IMR-90 (cell line): ENCODE measurements at regions not wholly inside any gene's neighbourhood (a gene's known extent, or its start where the extent isn't known, plus 50 kb on each side); places are given as distances from the start of the nearest gene placed in this dataset.

Source experiments
- CTCF ChIP-seq: conservative IDR thresholded peaks from 2 replicates; pipeline ENCODE4 v1.5.1; 2012; ENCODE audit warnings: mild to moderate bottlenecking, low read depth, low read length, improper control_type of control experiment
- FOS ChIP-seq: fragments of 150-350 bp; IDR thresholded peaks from 2 replicates; pipeline ENCODE4 v1.6.1; 2016; ENCODE audit warnings: low read depth, low read length
- MAFK ChIP-seq: IDR thresholded peaks from 2 replicates; pipeline ENCODE4 v1.6.1; 2012; ENCODE audit warnings: low read depth, low read length, improper control_type of control experiment
- MAZ ChIP-seq: IDR thresholded peaks from 2 replicates; pipeline ENCODE4 v1.6.1; 2012; ENCODE audit warnings: low read depth, mild to moderate bottlenecking, low read length, improper control_type of control experiment, moderate library complexity, borderline replicate concordance
- MXI1 ChIP-seq: IDR thresholded peaks from 2 replicates; pipeline ENCODE4 v1.6.1; 2012; ENCODE audit warnings: low read depth, mild to moderate bottlenecking, low read length, moderate library complexity, borderline replicate concordance
- NFE2L2 ChIP-seq: fragments of 150-350 bp; IDR thresholded peaks from 2 replicates; pipeline ENCODE4 v1.6.1; 2016; ENCODE audit warnings: low read depth, mild to moderate bottlenecking, low read length
- POLR2A ChIP-seq: IDR thresholded peaks from 2 replicates; pipeline ENCODE4 v1.6.1; 2012; ENCODE audit warnings: mild to moderate bottlenecking, low read depth, low read length
- RAD21 ChIP-seq: IDR thresholded peaks from 2 replicates; pipeline ENCODE4 v1.6.1; 2012; ENCODE audit warnings: low read length, improper control_type of control experiment
- RFX5 ChIP-seq: IDR thresholded peaks from 2 replicates; pipeline ENCODE4 v1.8.0; 2012; ENCODE audit warnings: low read depth, mild to moderate bottlenecking, low read length, moderate library complexity

- TF ChIP-seq CTCF, result no peak
- TF ChIP-seq POLR2A, result no peak
- TF ChIP-seq FOS, result no peak
- no peak for TF ChIP-seq MAFK
- no peak for TF ChIP-seq RAD21
- TF ChIP-seq RFX5, result no peak
- no peak for TF ChIP-seq MAZ
- TF ChIP-seq MXI1, result no peak
- TF ChIP-seq NFE2L2, result no peak
These were observed 267.9 kb upstream of the BMP2 start for GRCh38 chr20:6499566-6499965.
